ENCODE measurements at regions not wholly inside any gene's neighbourhood (a gene's known extent, or its start where the extent isn't known, plus 50 kb on each side); places are given as distances from the start of the nearest gene placed in this dataset.

DNA sequence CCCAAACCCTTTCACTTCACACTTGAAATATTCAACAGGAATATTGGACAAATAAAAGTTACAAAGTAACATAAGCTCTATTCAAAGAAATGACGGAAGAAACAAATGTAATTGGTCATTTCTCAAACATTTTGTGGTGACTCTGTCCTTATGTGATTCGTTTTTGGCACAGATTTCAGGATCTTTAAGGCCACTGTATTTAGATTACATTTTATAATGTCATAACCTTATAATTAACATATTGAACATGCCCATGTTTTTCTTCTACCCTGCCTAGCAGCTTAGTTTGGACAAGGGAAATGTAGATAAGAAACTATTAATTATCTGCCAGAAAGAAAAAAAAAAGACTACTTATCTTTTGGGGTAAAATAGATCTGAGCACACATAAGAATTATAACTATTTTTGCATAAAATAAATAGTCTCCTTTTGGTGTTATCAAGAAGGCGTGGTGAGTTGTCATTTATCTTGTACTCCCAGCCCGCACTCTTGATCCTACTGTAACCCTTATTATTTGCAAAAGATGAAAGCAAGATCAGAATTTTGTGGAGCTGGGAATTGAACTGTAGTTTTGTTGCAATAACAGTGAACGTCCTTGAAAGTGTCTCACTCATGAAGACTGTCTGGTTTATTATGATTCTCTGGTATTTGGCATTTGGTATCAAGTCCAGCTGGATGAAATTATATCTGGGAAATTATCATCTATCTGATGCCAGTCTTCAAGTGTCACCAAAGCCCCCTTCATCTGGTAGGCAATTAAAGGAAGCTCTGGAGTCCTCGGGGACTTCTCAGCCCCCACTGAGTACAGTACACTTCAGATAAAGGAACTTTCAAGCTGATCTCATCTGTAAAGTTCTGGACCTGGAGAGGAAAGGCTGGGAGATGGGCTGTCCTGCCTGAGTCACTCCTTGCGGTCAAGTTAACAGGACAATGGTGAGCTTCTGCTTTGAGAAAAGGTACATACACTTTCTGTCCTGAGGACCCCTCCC, 175.7 kb upstream of the INHBA start:
- DNase-seq (ENCODE audit: low spot score): no peak

DNA sequence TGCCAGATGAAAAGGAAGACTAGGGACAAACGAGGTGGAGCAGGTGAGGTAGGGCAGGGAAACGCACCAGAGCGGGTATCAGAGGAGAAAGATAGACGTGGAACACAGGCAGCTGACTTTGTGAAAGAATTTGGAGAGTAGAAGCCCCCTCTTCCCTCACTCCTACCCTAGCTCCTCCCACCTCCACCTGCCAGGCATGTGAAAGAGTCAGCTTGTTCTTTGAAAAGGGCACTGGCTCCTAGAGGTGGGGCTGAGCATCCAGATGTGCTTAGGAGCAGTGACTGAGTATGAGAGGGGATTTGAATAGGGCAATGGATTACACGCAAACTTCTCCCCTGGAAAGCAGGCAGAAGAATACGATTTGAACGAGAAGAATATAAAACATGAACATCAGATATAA, 174.2 kb upstream of the INHBA start:
- no peak for DNase-seq (ENCODE audit: low spot score)

- DNase-seq (ENCODE audit: low spot score): no peak
These were observed 172.6 kb upstream of the INHBA start for GRCh38 chr7:41875513-41875912.

DNA sequence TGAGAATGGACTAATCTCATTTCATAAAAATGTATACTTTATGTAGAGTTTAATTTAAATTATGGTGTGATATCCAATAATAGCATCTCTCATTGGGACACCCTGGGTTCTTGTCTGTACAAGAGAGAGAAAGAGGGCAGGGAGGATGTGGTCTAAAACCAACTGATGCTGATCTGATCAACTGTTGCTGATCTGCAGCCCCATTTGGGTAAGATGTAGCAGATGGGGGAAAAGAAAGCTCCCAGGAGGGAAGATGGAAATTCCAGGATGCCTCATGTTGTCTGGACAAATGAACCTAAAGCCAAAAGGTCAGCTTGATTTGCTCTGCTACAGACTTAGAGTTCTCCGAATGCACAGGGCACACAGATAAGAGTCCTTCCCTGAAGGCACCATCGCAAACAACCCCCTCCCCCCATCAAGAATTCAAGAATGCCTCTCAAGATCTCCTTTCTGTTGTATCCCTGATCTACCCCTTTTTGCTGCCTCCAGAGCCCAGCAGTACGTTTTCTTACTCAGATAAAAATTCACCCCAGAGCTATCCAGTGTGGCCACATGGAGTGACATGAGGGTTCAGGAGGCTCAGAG, 171.4 kb upstream of the INHBA start:
- DNase-seq (ENCODE audit: low spot score): no peak

DNA sequence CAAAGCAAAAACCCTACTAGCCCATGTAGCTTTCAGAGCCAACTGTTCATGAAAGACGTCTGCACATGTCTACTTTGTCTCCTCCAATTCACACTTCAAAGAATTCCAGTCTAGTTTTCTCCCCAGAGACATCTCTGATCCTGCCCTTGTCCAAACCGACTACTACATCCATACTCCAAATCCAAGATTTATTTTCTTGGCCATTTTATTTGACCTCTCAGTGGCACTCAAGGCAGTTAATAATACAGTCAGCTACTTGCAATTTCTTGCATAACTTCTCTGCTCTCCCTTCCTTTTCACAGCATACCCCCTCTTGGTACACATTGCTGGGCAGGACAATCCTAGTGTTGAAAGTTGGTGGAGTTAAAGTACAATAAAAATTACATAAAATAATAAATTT, 170.9 kb upstream of the INHBA start:
- no peak for DNase-seq (ENCODE audit: low spot score)

GRCh38 chr7:41872966-41873365, 170.1 kb upstream of the INHBA start:
- DNase-seq (ENCODE audit: low spot score): no peak

GRCh38 chr7:41870461-41871138, 167.7 kb upstream of the INHBA start:
- no peak for DNase-seq (ENCODE audit: low spot score)

DNA sequence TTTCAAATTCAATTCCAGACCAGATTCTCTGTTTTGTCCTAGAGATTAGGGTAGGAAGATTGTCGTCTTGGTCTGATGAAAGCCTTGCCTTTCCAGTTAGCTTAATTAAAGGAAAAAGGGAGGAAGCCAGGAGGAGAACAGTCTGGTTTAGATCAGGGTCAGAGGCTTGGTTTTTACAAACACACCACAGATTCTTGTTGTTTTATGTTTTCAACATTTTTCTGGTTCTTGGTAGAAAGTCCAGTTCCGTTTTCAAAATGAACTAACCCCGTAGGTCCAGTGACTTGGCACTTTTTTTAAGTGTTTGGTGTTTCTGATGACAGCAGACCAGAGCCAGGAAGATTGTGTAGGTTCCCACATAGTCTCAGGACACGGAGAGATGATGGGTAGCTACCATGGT, 167.1 kb upstream of the INHBA start:
- DNase-seq (ENCODE audit: low spot score): no peak

- DNase-seq (ENCODE audit: low spot score): no peak
These were observed 166.7 kb upstream of the INHBA start for GRCh38 chr7:41869596-41869995.

GRCh38 chr7:41869091-41869490, 166.2 kb upstream of the INHBA start:
- no peak for DNase-seq (ENCODE audit: low spot score)

- DNase-seq (ENCODE audit: low spot score): no peak
These were observed 164.9 kb upstream of the INHBA start for GRCh38 chr7:41867639-41868280.

GRCh38 chr7:41862261-41862660, 159.4 kb upstream of the INHBA start:
- DNase-seq (ENCODE audit: low spot score): no peak

GRCh38 chr7:41861642-41862041, 158.8 kb upstream of the INHBA start:
- no peak for DNase-seq (ENCODE audit: low spot score)

DNA sequence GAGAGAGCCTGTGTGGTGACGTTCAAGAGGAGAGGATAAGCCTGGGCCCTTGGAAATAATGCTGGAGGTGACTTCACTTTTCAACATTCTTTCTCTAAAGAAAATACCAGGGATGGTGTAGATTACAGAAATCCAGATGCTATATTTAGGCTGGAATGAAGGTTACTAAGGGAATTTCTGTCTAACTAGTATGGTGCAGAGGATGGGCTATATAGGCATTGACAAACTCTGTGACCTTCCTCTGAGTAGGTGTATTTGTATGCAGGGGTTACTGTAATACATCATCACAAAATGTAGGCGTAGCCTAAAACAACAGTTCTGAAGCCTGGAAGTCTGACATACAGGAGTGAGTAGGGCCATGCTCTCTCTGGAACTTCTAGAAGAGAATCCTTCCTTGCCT, 155.3 kb upstream of the INHBA start:
- no peak for DNase-seq (ENCODE audit: low spot score)

- DNase-seq (ENCODE audit: low spot score): no peak
These were observed 152.9 kb upstream of the INHBA start for GRCh38 chr7:41855798-41856197.

DNA sequence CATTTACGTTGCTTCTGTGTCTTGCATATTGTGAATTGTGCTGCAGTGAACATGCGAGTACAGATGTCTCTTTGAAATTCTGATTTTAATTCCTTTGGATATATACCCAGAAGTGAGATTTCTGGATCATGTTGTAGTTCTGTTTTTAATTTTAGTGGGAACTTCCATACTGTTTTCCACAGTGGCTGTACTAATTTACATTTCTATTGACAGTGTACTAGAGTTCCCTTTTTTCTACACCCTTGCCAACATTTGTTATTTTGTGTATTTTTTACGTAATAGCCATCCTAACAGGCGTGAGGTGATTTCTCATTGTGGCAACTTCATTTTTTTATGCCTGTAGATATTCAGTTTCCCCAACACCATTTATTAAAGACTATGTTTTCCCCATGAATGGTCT, 144.7 kb upstream of the INHBA start:
- DNase-seq (ENCODE audit: low spot score): no peak

- no peak for DNase-seq (ENCODE audit: low spot score)
These were observed 144.3 kb upstream of the INHBA start for GRCh38 chr7:41847151-41847550.

- DNase-seq (ENCODE audit: low spot score): no peak
These were observed 140.1 kb upstream of the INHBA start for GRCh38 chr7:41842956-41843355.

- DNase-seq (ENCODE audit: low spot score): no peak
These were observed 135.0 kb upstream of the INHBA start for GRCh38 chr7:41837916-41838315.

DNA sequence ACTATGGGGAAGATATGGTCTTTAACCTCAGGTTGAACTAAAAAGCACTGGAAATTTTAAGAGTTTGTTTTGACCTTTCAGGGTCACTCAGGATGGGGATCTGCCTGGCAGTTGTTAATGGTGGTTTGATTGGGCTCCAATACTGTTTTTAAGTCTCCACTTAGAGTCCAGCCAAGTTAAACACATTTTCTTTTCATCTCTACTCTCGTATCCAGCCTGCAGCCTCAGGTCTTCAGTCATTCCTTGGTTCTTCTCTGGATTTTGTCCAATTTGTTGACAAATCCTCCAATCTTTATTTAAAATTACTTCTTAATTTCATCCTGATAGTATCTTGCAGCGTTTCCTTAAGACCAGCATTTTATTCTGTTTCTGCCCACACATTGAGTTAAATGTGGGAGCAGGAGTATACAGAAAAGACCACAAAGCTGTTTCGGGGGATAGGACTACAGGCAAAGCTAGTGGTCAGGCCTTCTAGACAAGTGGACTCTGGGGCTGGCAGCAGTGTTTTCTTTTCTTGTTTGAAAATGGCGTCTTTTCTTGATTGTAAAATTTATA, 133.2 kb upstream of the INHBA start:
- DNase-seq (ENCODE audit: low spot score): no peak

DNA sequence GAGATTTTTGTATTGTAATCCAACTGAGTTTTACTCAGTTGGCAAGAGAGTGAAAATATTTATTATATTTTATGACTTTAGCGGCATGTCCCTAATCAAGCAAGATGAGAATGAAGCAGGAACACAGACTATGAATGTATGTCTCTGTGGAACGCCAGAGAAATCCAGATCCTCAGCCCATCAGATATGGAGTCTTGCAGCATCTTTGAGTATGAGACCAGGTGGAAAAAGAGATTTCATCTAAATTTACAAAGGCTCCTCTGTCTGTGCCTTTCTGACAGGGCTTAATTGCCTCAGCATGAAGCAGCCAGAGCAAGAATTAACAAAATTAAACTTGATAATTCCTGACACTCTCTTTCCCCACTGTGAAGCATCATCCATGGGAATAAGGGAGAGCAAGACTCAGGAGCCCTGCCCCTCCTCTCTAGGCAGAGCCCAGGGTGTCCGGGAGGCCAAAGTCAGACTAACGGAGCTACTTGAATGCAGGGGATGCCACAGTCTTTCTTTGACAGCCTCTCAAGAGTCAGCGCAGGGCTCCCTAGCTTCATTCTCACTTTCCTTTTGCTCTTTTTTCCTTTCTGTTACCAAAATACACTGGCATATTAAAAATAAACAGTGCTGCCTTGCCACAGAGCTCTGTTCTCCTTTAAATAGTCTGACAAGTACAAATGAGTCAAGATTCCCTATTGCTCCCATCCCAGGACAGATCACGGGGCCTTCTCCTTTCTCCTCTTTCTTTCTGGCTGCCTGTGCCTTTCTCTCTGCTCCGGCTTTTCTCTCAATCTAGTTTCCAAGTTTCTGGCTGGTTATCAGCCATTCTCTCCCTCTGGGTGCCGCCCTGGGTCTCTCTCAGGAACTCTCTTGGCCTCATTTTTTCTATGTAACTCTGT, 132.2 kb upstream of the INHBA start:
- DNase-seq (ENCODE audit: low spot score): peak; percentile 46
